Neural cell (in vitro differentiated cells): ENCODE measurements at regions not wholly inside any gene's neighbourhood (a gene's known extent, or its start where the extent isn't known, plus 50 kb on each side); places are given as distances from the start of the nearest gene placed in this dataset.

ENCODE experiments used
- H2AFZ ChIP-seq: fragments of 200-600, 300-800 bp; sonication (generic), shearing (Covaris generic); 2 replicates; pipeline ENCODE4 v1.6.0; 2014; ENCODE audit warnings: low read depth, mild to moderate bottlenecking, antibody characterized with exemption, low read length, moderate library complexity
- H3F3A ChIP-seq: fragments of 200-600 bp; shearing (Covaris generic); 2 replicates; pipeline ENCODE4 v1.6.1; 2016; ENCODE audit warnings: mild to moderate bottlenecking, moderate library complexity, mixed read lengths, antibody characterized with exemption, low read length; ENCODE audit not compliant: insufficient read depth, poor library complexity, severe bottlenecking
- H3K27ac ChIP-seq: fragments of 200-600, 300-800 bp; sonication (generic), shearing (Covaris generic); 2 replicates; pipeline ENCODE4 v1.5.1; 2014; ENCODE audit warnings: mild to moderate bottlenecking, low read length, moderate library complexity
- H3K27me3 ChIP-seq: fragments of 300-800, 200-600 bp; sonication (generic), shearing (Covaris generic); 2 replicates; pipeline ENCODE4 v1.6.0; 2014; ENCODE audit warnings: mild to moderate bottlenecking, low read depth, low read length, moderate library complexity; ENCODE audit not compliant: insufficient read depth
- H3K36me3 ChIP-seq: fragments of 300-800, 200-600 bp; sonication (generic), shearing (Covaris generic); 2 replicates; pipeline ENCODE4 v1.5.1; 2014; ENCODE audit warnings: mild to moderate bottlenecking, antibody characterized with exemption, low read length, moderate library complexity; ENCODE audit not compliant: insufficient read depth
- H3K4me2 ChIP-seq: fragments of 300-800, 200-600 bp; sonication (generic), shearing (Covaris generic); 2 replicates; pipeline ENCODE4 v1.6.0; 2014; ENCODE audit warnings: mild to moderate bottlenecking, low read length
- H3K4me3 ChIP-seq: fragments of 300-800, 200-600 bp; sonication (generic), shearing (Covaris generic); 2 replicates; pipeline ENCODE4 v1.5.1; 2014; ENCODE audit warnings: mild to moderate bottlenecking, low read length, moderate library complexity
- H3K79me2 ChIP-seq: fragments of 200-600 bp; shearing (Covaris generic); replicated peaks from 2 replicates; pipeline ENCODE4 v1.6.0; 2014; ENCODE audit warnings: mild to moderate bottlenecking, low read length, moderate library complexity; ENCODE audit not compliant: insufficient read depth
- H3K9ac ChIP-seq: fragments of 300-800, 200-600 bp; sonication (generic), shearing (Covaris generic); 2 replicates; pipeline ENCODE4 v1.6.1; 2016; ENCODE audit warnings: mild to moderate bottlenecking, low read length, mixed read lengths
- H3K9me2 ChIP-seq: fragments of 200-600 bp; shearing (Covaris generic); 2 replicates; pipeline ENCODE4 v1.6.1; 2016; ENCODE audit warnings: mild to moderate bottlenecking, low read length, mixed read lengths; ENCODE audit not compliant: insufficient read depth
- H3K9me3 ChIP-seq: fragments of 200-600, 300-800 bp; sonication (generic), shearing (Covaris generic); 2 replicates; pipeline ENCODE4 v1.6.1; 2016; ENCODE audit warnings: mild to moderate bottlenecking, mixed run types, low read length, moderate library complexity, mixed read lengths
- H4K20me1 ChIP-seq: fragments of 200-600 bp; shearing (Covaris generic); 2 replicates; pipeline ENCODE4 v1.6.1; 2016; ENCODE audit warnings: mild to moderate bottlenecking, mixed run types; ENCODE audit not compliant: insufficient read depth
- CTCF ChIP-seq: fragments of 450-650 bp; IDR thresholded peaks from 2 replicates; pipeline ENCODE4 v1.5.1; 2014; ENCODE audit warnings: antibody characterized with exemption, mild to moderate bottlenecking, moderate library complexity; ENCODE audit not compliant: poor library complexity, severe bottlenecking
- EP300 ChIP-seq: fragments of 450-650 bp; conservative IDR thresholded peaks from 2 replicates; pipeline ENCODE4 v1.6.1; 2014; ENCODE audit warnings: antibody characterized with exemption, mild to moderate bottlenecking, moderate library complexity; ENCODE audit not compliant: poor library complexity, severe bottlenecking
- EZH2 ChIP-seq: fragments of 200-600, 300-800 bp; shearing (Covaris generic), sonication (generic); IDR thresholded peaks from 2 replicates; pipeline ENCODE4 v1.6.1; 2014; ENCODE audit warnings: antibody characterized with exemption, low read length, borderline replicate concordance, mild to moderate bottlenecking; ENCODE audit not compliant: insufficient read depth, poor library complexity, severe bottlenecking
- MXI1 ChIP-seq: fragments of 450-650 bp; conservative IDR thresholded peaks from 2 replicates; pipeline ENCODE4 v1.6.1; 2014; ENCODE audit warnings: antibody characterized with exemption, mild to moderate bottlenecking; ENCODE audit not compliant: poor library complexity, severe bottlenecking
- POLR2AphosphoS5 ChIP-seq: IDR thresholded peaks from 2 replicates; pipeline ENCODE4 v1.6.1; 2012
- RAD21 ChIP-seq: fragments of 450-650 bp; conservative IDR thresholded peaks from 2 replicates; pipeline ENCODE4 v1.6.1; 2014; ENCODE audit warnings: antibody characterized with exemption, mild to moderate bottlenecking, moderate library complexity
- REST ChIP-seq: IDR thresholded peaks from 2 replicates; pipeline ENCODE4 v1.6.1; 2012; ENCODE audit warnings: borderline replicate concordance
- SMC3 ChIP-seq: fragments of 450-650 bp; conservative IDR thresholded peaks from 2 replicates; pipeline ENCODE4 v1.6.1; 2014; ENCODE audit warnings: antibody characterized with exemption, mild to moderate bottlenecking, moderate library complexity; ENCODE audit not compliant: poor library complexity
- TAF1 ChIP-seq: IDR thresholded peaks from 2 replicates; pipeline ENCODE4 v1.6.1; 2012; ENCODE audit warnings: low read depth

GRCh38 chr21:28758883-28759242, 233.8 kb downstream of the LTN1 start:
- Histone ChIP-seq H3K27ac (no peak overlapping the region), H3K4me3 (no peak overlapping the region), H3K9me3 (no peaks in the 10 kb centered on the region), H2AFZ (no peak overlapping the region), H3K79me2 (no peaks in the 10 kb centered on the region), H3K9me2 (no peaks in the 10 kb centered on the region), H3F3A (no peaks in the 10 kb centered on the region), H4K20me1 (no peaks in the 10 kb centered on the region), H3K36me3 (no peaks in the 10 kb centered on the region), H3K9ac (no peak overlapping the region), H3K27me3 (no peaks in the 10 kb centered on the region), H3K4me2 (no peak overlapping the region)
- TF ChIP-seq RAD21 (no peak), REST (no peak), CTCF (no peak), MXI1 (no peak), EZH2 (no peak), EP300 (no peak), TAF1 (no peak), SMC3 (no peak), POLR2AphosphoS5 (no peak)

GRCh38 chr21:28758042-28758882, 234.4 kb downstream of the LTN1 start:
- H3F3A ChIP-seq: no peaks in the 10 kb centered on the region
- no peaks in the 10 kb centered on the region for H3K27me3 ChIP-seq
- no peaks in the 10 kb centered on the region for H3K79me2 ChIP-seq
- no peak overlapping the region for H3K4me2 ChIP-seq
- no peaks in the 10 kb centered on the region for H3K36me3 ChIP-seq
- H2AFZ ChIP-seq: no peak overlapping the region
- TF ChIP-seq MXI1: no peak
- no peak for TF ChIP-seq POLR2AphosphoS5
- no peak for TF ChIP-seq EP300
- TF ChIP-seq RAD21: no peak
- no peak for TF ChIP-seq SMC3
- TF ChIP-seq CTCF: no peak
- no peak for TF ChIP-seq TAF1
- no peak for TF ChIP-seq EZH2
- TF ChIP-seq REST: no peak
- no peak overlapping the region for H3K4me3 ChIP-seq
- H3K9me2 ChIP-seq: no peaks in the 10 kb centered on the region
- H4K20me1 ChIP-seq: no peaks in the 10 kb centered on the region
- no peak overlapping the region for H3K9ac ChIP-seq
- H3K27ac ChIP-seq: no peak overlapping the region
- H3K9me3 ChIP-seq: no peaks in the 10 kb centered on the region
